ENCODE measurements at regions not wholly inside any gene's neighbourhood (a gene's known extent, or its start where the extent isn't known, plus 50 kb on each side); places are given as distances from the start of the nearest gene placed in this dataset.

GRCh38 chr1:56339786-56340465, 239.4 kb downstream of the PLPP3 start (continued):
- TF ChIP-seq RELB (IDR thresholded peaks at IDR 0.05; ENCODE audit: low read depth) (peak; percentile 17; the same call in 1 of the 2 replicates), TCF12 (IDR thresholded peaks at IDR 0.05; ENCODE audit: low read depth, low read length) (no peak), KAT2A (conservative IDR thresholded peaks at IDR 0.05; ENCODE audit: control insufficient read depth, low read depth, low read length) (no peak), IRF4 (IDR thresholded peaks at IDR 0.05; ENCODE audit: low read depth, low read length) (no peak)

- Histone ChIP-seq H3K79me2 (ENCODE audit: control insufficient read depth, insufficient read depth, low read length) (no peaks in the 10 kb centered on the region), H3K9me3 (replicated peaks; ENCODE audit: control insufficient read depth, insufficient read depth, low read length) (no peaks in the 10 kb centered on the region; the same call in 2 of the 3 replicates), H4K20me1 (ENCODE audit: control insufficient read depth, insufficient read depth) (no peaks in the 10 kb centered on the region), H3K27me3 (replicated peaks in 1 of 2; ENCODE audit: control insufficient read depth in 2 of 2, insufficient read depth in 2 of 2, low read length in 1 of 2) (no peaks in the 10 kb centered on the region), H3K27ac (ENCODE audit: control insufficient read depth, insufficient read depth) (no peak overlapping the region), H3K36me3 (ENCODE audit: control insufficient read depth in 2 of 2, insufficient read depth in 2 of 2, low read length in 1 of 2) (no peaks in the 10 kb centered on the region), H3K9ac (ENCODE audit: control insufficient read depth, insufficient read depth, low read length) (no peak overlapping the region), H3K4me2 (ENCODE audit: control insufficient read depth, insufficient read depth) (no peak overlapping the region), H3K4me3 (no peak overlapping the region), H3K4me1 (ENCODE audit: control insufficient read depth, insufficient read depth, low read length) (no peaks in the 10 kb centered on the region), H2AFZ (ENCODE audit: control insufficient read depth, low read depth, low read length) (no peak overlapping the region)
- RAD21 ChIA-PET (ENCODE audit: unreplicated experiment): interaction anchor here (0.6 kb wide), 1 partner anchor 222 kb away, joined by 3 read pairs; no protein-coding TSS in a partner anchor
- no TSS peak for BruUV-seq (replicated peaks)
- DNase-seq (ENCODE audit: low read depth, low spot score) (no peak), ATAC-seq (no peak), FAIRE-seq (no peak)
- intact Hi-C loops (cut with micrococcal nuclease; ENCODE audit: unreplicated experiment): loop anchor here (10.0 kb wide), 1 partner anchor 464 kb away; no protein-coding TSS in a partner anchor
- SMC1A ChIA-PET (ENCODE audit: uncharacterized antibody, unreplicated experiment): interaction anchor here (1.0 to 1.5 kb wide), 4 partner anchors 10 to 246 kb away, joined by 3 read pairs; no protein-coding TSS in a partner anchor
- TF ChIP-seq MTA2 (IDR thresholded peaks at IDR 0.05; ENCODE audit: low read depth) (no peak), CEBPZ (IDR thresholded peaks at IDR 0.05; ENCODE audit: low read depth, low read length) (no peak), HCFC1 (IDR thresholded peaks at IDR 0.05; ENCODE audit: low read length) (no peak), BMI1 (IDR thresholded peaks at IDR 0.05; ENCODE audit: borderline replicate concordance) (no peak), NKRF (conservative IDR thresholded peaks at IDR 0.05) (no peak), WRNIP1 (IDR thresholded peaks at IDR 0.05; ENCODE audit: borderline replicate concordance, low read depth, low read length) (no peak), SRF (IDR thresholded peaks at IDR 0.05; ENCODE audit: low read depth in 2 of 2, low read length in 2 of 2) (no peak), FOXM1 (IDR thresholded peaks at IDR 0.05; ENCODE audit: low read depth, low read length) (no peak), NFYB (IDR thresholded peaks at IDR 0.05; ENCODE audit: insufficient read depth, low read depth, low read length) (no peak), SIX5 (IDR thresholded peaks at IDR 0.05; ENCODE audit: low read depth, low read length, severe bottlenecking) (no peak)
- POLR2A ChIA-PET: no interaction called here
- in situ Hi-C loops (cut with MboI): no loop called here
- CTCF ChIA-PET: interaction anchor here (1.1 to 1.3 kb wide), 2 partner anchors 238 to 244 kb away, joined by 3 read pairs; no protein-coding TSS in a partner anchor
- 0% methylated on average over 1 of the region's 1 CpG for WGBS (ENCODE audit: insufficient coverage, insufficient replicate concordance, low lambda C conversion rate, missing lambda C conversion rate)
These were observed 240.3 kb downstream of the PLPP3 start for GRCh38 chr1:56339093-56339492.
